ENCODE measurements at regions not wholly inside any gene's neighbourhood (a gene's known extent, or its start where the extent isn't known, plus 50 kb on each side); places are given as distances from the start of the nearest gene placed in this dataset.
"Not testable (repeated sequence)": the region's sequence is repeated elsewhere in the genome, so short reads cannot be mapped to it uniquely, and the experiment has no call there.

GRCh38 chr11:134656086-134656840, 244.2 kb upstream of the B3GAT1 start:
- TF ChIP-seq, protein P1, sequence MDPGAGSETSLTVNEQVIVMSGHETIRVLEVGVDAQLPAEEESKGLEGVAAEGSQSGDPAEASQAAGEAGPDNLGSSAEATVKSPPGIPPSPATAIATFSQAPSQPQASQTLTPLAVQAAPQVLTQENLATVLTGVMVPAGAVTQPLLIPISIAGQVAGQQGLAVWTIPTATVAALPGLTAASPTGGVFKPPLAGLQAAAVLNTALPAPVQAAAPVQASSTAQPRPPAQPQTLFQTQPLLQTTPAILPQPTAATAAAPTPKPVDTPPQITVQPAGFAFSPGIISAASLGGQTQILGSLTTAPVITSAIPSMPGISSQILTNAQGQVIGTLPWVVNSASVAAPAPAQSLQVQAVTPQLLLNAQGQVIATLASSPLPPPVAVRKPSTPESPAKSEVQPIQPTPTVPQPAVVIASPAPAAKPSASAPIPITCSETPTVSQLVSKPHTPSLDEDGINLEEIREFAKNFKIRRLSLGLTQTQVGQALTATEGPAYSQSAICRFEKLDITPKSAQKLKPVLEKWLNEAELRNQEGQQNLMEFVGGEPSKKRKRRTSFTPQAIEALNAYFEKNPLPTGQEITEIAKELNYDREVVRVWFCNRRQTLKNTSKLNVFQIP (CRISPR knock-in tag; IDR thresholded peaks at IDR 0.05; ENCODE audit: borderline replicate concordance, low read depth) = not testable (repeated sequence)
- not testable (repeated sequence) for TF ChIP-seq ZFP30 (CRISPR knock-in tag; IDR thresholded peaks at IDR 0.05); PPARA (CRISPR knock-in tag; IDR thresholded peaks at IDR 0.05; ENCODE audit: borderline replicate concordance); ZNF8 (CRISPR knock-in tag; IDR thresholded peaks at IDR 0.05); ZC3H10 (CRISPR knock-in tag; IDR thresholded peaks at IDR 0.05); OSR1 (CRISPR knock-in tag; IDR thresholded peaks at IDR 0.05)
